Mucosa of gallbladder (tissue), 1 donor: ENCODE measurements at regions not wholly inside any gene's neighbourhood (a gene's known extent, or its start where the extent isn't known, plus 50 kb on each side); places are given as distances from the start of the nearest gene placed in this dataset.
"Not testable (repeated sequence)": the region's sequence is repeated elsewhere in the genome, so short reads cannot be mapped to it uniquely, and the experiment has no call there.

Source experiments
- DNase-seq: peaks from one replicate; pipeline ENCODE4 v3.0.0-alpha.2; 2020; ENCODE audit warnings: low spot score
- donor health status: DM: no; HTN: no; CAD: no.

GRCh38 chr2:146602383-146602782 is 1242.4 kb upstream of the ACVR2A start:
- no peak for DNase-seq

- DNase-seq, result no peak
Measured at GRCh38 chr2:146598791-146599190, 1246.0 kb upstream of the ACVR2A start.

- no peak for DNase-seq
Measured at GRCh38 chr2:146597291-146597690, 1247.5 kb upstream of the ACVR2A start.

GRCh38 chr2:146591908-146592307 is 1252.9 kb upstream of the ACVR2A start:
- DNase-seq, result no peak

- no peak for DNase-seq
Measured at GRCh38 chr2:146587291-146587713, 1257.5 kb upstream of the ACVR2A start.

GRCh38 chr2:146584316-146584715 is 1260.5 kb upstream of the ACVR2A start:
- no peak for DNase-seq

- DNase-seq, result no peak
Measured at GRCh38 chr2:146579147-146579930, 1265.5 kb upstream of the ACVR2A start.

- DNase-seq, result no peak
Measured at GRCh38 chr2:146576339-146577111, 1268.3 kb upstream of the ACVR2A start.

GRCh38 chr2:146572598-146572997 is 1272.2 kb upstream of the ACVR2A start:
- DNase-seq, result no peak

GRCh38 chr2:146561996-146562395 is 1282.8 kb upstream of the ACVR2A start:
- no peak for DNase-seq

GRCh38 chr2:146547236-146547635 is 1297.6 kb upstream of the ACVR2A start:
- no peak for DNase-seq

GRCh38 chr2:146544701-146545100 is 1300.1 kb upstream of the ACVR2A start:
- DNase-seq, result no peak

GRCh38 chr2:146541896-146542295 is 1302.9 kb upstream of the ACVR2A start:
- no peak for DNase-seq

GRCh38 chr2:146540271-146540932 is 1304.4 kb upstream of the ACVR2A start:
- DNase-seq, result no peak

- not testable (repeated sequence) for DNase-seq
Measured at GRCh38 chr2:146539739-146540138, 1305.1 kb upstream of the ACVR2A start.

- DNase-seq, result no peak
Measured at GRCh38 chr2:146537477-146537876, 1307.4 kb upstream of the ACVR2A start.

- DNase-seq, result no peak
Measured at GRCh38 chr2:146532509-146533147, 1312.2 kb upstream of the ACVR2A start.

- DNase-seq, result no peak
Measured at GRCh38 chr2:146532009-146532408, 1312.8 kb upstream of the ACVR2A start.

GRCh38 chr2:146530886-146531285 is 1313.9 kb upstream of the ACVR2A start:
- DNase-seq, result no peak

- no peak for DNase-seq
Measured at GRCh38 chr2:146527166-146527565, 1317.7 kb upstream of the ACVR2A start.

GRCh38 chr2:146523196-146523595 is 1321.6 kb upstream of the ACVR2A start:
- no peak for DNase-seq

- no peak for DNase-seq
Measured at GRCh38 chr2:146506851-146507250, 1338.0 kb upstream of the ACVR2A start.
